ENCODE measurements at regions not wholly inside any gene's neighbourhood (a gene's known extent, or its start where the extent isn't known, plus 50 kb on each side); places are given as distances from the start of the nearest gene placed in this dataset.

DNA sequence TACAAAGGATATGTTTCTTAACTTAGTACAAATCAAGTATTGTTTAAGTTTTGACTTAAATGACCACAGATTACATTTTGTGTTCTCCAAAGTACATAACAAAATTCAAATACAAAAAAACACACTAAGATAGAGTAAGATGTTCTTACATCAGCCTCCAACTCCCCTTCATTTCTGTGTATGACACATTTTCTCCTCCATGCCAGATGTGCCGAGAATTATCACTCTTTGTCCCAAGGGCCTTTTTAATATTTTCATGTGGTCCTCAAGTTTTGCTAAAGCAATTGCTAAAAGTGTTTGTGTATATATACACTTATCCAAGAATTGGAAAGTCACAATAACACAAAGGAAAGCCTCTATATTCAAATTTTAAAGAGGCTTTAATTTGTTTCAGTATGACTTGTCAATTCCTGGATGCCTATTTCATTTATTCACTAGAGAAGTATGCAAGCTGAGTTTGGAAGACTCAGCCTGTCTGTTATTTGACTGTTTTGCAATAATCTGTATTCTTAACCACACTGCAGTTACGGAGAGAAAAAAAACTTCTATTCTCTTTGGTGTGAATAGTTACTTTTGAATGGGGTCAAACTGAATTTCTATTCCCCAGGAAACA, 586.4 kb upstream of the SEMA3D start:
- TF ChIP-seq CTCF (IDR thresholded peaks at IDR 0.05; ENCODE audit: low read length) (no peak), EZH2 (IDR thresholded peaks at IDR 0.05; ENCODE audit: borderline replicate concordance, low read length) (no peak)

Measured in OCI-LY1 (cell line).